Peyer's patch (tissue), 4 donors: ENCODE measurements at regions not wholly inside any gene's neighbourhood (a gene's known extent, or its start where the extent isn't known, plus 50 kb on each side); places are given as distances from the start of the nearest gene placed in this dataset.

Experiments
- DNase-seq, 3 donors: peaks; one replicate each; pipeline ENCODE4 v3.0.0-alpha.2; 2017 to 2019
- H3K27ac ChIP-seq, 4 donors: fragments of 200-600 bp; sonication (generic); one replicate each; pipeline ENCODE4 v1.5.1; 2016 to 2019
- H3K27me3 ChIP-seq, 2 donors: fragments of 200-600 bp; sonication (generic); one replicate each; pipeline ENCODE4 v1.5.1; 2019
- H3K36me3 ChIP-seq, 3 donors: fragments of 200-600 bp; sonication (generic); one replicate each; pipeline ENCODE4 v1.5.1; 2016 to 2019
- H3K4me1 ChIP-seq, 4 donors: fragments of 200-600 bp; sonication (generic); one replicate each; pipeline ENCODE4 v1.5.1; 2016 to 2019
- H3K4me3 ChIP-seq, 4 donors: fragments of 200-600 bp; sonication (generic); 1 replicate in 3 of 4; 2 replicates in 1 of 4; pipeline ENCODE4 v1.5.1; 2016 to 2019; ENCODE audit warnings: mild to moderate bottlenecking in 1 of 4
- H3K9me3 ChIP-seq, 4 donors: fragments of 200-600 bp; sonication (generic); one replicate each; pipeline ENCODE4 v1.5.1; 2016 to 2019; ENCODE audit warnings: mild to moderate bottlenecking in 1 of 4
- CTCF ChIP-seq, 6 experiments: fragments of 450-650 bp in 4 of 6; fragments of 200-600 bp in 2 of 6; sonication (generic) in 1 of 6; IDR thresholded peaks; one replicate each; pipeline ENCODE4 v1.5.1; 2017 to 2019; ENCODE audit warnings: antibody characterized with exemption in 6 of 6, mild to moderate bottlenecking in 3 of 6, moderate library complexity in 1 of 6
- POLR2A ChIP-seq, 2 donors: fragments of 450-650 bp; IDR thresholded peaks; one replicate each; pipeline ENCODE4 v1.5.1; 2017; ENCODE audit warnings: antibody characterized with exemption in 2 of 2, mild to moderate bottlenecking in 2 of 2, moderate library complexity in 2 of 2

GRCh38 chr10:53700278-53700677, 927.7 kb upstream of the MBL2 start:
- H3K27me3 ChIP-seq = no peaks in the 10 kb centered on the region
- H3K4me1 ChIP-seq = no peaks in the 10 kb centered on the region
- TF ChIP-seq CTCF (IDR thresholded peaks at IDR 0.05) = no peak
- TF ChIP-seq POLR2A (IDR thresholded peaks at IDR 0.05) = no peak
- H3K4me3 ChIP-seq = no peak overlapping the region
- H3K36me3 ChIP-seq = no peaks in the 10 kb centered on the region
- H3K27ac ChIP-seq = no peak overlapping the region
- no peak for DNase-seq
- H3K9me3 ChIP-seq = no peaks in the 10 kb centered on the region

- Histone ChIP-seq H3K27me3 (no peaks in the 10 kb centered on the region), H3K27ac (no peak overlapping the region), H3K36me3 (no peaks in the 10 kb centered on the region), H3K4me1 (no peaks in the 10 kb centered on the region), H3K4me3 (no peak overlapping the region), H3K9me3 (no peaks in the 10 kb centered on the region)
- DNase-seq = no peak
- no peak for TF ChIP-seq CTCF (IDR thresholded peaks at IDR 0.05)
- TF ChIP-seq POLR2A (IDR thresholded peaks at IDR 0.05) = no peak
Observed at GRCh38 chr10:53699684-53700083, 927.1 kb upstream of the MBL2 start.

GRCh38 chr10:53699231-53699630, 926.6 kb upstream of the MBL2 start:
- no peak overlapping the region for H3K4me3 ChIP-seq
- no peaks in the 10 kb centered on the region for H3K36me3 ChIP-seq
- H3K4me1 ChIP-seq = no peaks in the 10 kb centered on the region
- H3K9me3 ChIP-seq = no peaks in the 10 kb centered on the region
- no peaks in the 10 kb centered on the region for H3K27me3 ChIP-seq
- DNase-seq = no peak
- TF ChIP-seq POLR2A (IDR thresholded peaks at IDR 0.05) (no peak), CTCF (IDR thresholded peaks at IDR 0.05) (no peak)
- H3K27ac ChIP-seq = no peak overlapping the region

GRCh38 chr10:53697038-53697437, 924.5 kb upstream of the MBL2 start:
- Histone ChIP-seq H3K36me3 (no peaks in the 10 kb centered on the region), H3K4me3 (no peak overlapping the region), H3K27ac (no peak overlapping the region), H3K4me1 (no peaks in the 10 kb centered on the region), H3K9me3 (no peaks in the 10 kb centered on the region), H3K27me3 (no peaks in the 10 kb centered on the region)
- DNase-seq = no peak
- TF ChIP-seq POLR2A (IDR thresholded peaks at IDR 0.05) (no peak), CTCF (IDR thresholded peaks at IDR 0.05) (no peak)

- H3K27me3 ChIP-seq = no peaks in the 10 kb centered on the region
- no peaks in the 10 kb centered on the region for H3K36me3 ChIP-seq
- DNase-seq = no peak
- TF ChIP-seq POLR2A (IDR thresholded peaks at IDR 0.05) = no peak
- TF ChIP-seq CTCF (IDR thresholded peaks at IDR 0.05) = no peak
- H3K9me3 ChIP-seq = no peaks in the 10 kb centered on the region
- H3K4me1 ChIP-seq = no peaks in the 10 kb centered on the region
- H3K27ac ChIP-seq = no peak overlapping the region
- no peak overlapping the region for H3K4me3 ChIP-seq
Observed at GRCh38 chr10:53690524-53691240, 918.1 kb upstream of the MBL2 start.

- Histone ChIP-seq H3K27me3 (no peaks in the 10 kb centered on the region), H3K27ac (no peak overlapping the region), H3K4me1 (no peaks in the 10 kb centered on the region), H3K4me3 (no peak overlapping the region), H3K36me3 (no peaks in the 10 kb centered on the region), H3K9me3 (no peaks in the 10 kb centered on the region)
- TF ChIP-seq CTCF (IDR thresholded peaks at IDR 0.05) = no peak
- TF ChIP-seq POLR2A (IDR thresholded peaks at IDR 0.05) = no peak
- no peak for DNase-seq
Observed at GRCh38 chr10:53687800-53688199, 915.2 kb upstream of the MBL2 start.
